ENCODE measurements at regions not wholly inside any gene's neighbourhood (a gene's known extent, or its start where the extent isn't known, plus 50 kb on each side); places are given as distances from the start of the nearest gene placed in this dataset.
A peak's percentile ranks its signal among the peaks of the same experiment; 100 is the strongest.

DNA sequence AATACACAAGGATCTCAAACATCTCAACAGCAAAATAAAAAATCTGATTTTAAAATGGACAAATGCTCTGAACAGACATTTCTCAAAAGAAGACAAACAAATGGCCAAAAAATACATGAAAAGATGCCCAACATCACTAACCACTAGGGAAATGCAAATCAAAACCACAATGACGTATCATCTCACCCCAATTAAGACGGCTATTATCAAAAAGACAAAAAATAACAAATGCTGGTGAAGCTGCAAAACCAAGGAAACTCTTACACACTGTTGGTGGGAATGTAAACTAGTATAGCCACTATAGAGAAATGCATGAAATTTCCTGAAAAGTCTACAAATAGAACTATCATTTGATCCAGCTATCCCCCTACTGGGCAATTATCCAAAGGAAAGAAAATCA lies 145.0 kb downstream of the BTG1 start:
- no peak for DNase-seq

GRCh38 chr12:91999823-92000222 lies 145.8 kb downstream of the BTG1 start:
- no peak for DNase-seq

DNA sequence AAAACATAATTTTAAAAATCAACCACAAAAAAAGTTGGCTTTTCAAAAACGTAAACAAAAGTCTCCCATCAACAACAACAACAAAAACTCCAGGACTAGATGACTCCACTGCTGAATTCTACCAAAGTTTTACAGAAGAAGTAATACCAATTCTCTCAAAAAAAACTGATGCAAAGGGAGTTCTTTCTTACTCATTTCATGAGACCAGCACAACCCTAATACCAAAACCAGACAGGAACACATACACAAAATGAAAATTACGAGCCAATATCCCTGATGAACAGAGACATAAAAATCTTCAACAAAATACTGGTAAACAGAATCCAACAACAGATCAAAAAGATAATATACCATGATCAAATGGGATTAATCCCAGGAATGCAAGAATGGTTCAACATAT lies 147.3 kb downstream of the BTG1 start:
- no peak for DNase-seq

DNA sequence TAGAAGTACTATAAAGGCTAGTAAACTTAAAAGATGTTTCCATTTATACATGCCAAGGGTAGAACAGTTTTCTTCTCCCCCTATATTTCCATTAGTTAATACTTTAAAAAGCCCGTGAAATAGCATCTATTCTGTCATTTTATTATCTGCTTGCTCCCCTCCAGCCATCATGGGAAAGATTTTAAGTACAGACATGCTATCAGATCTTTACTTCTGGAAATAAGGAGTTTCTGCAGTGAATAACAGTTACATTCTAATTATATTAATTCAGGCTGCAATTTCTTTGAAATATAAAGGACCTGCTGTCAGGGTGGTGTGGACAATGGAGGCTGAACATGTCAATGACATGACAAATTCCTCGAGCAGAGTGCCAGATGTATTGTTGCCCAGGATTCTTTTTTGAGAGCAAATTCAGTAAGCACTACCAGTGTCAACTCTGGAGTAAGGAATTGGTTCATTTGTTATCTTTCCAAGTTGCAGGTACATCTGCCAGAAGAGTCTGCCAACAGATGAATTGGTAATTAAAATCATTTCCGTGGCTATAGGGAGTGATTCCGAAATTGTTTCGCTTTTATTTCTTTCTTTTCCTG lies 151.3 kb downstream of the BTG1 start:
- DNase-seq: no peak

DNA sequence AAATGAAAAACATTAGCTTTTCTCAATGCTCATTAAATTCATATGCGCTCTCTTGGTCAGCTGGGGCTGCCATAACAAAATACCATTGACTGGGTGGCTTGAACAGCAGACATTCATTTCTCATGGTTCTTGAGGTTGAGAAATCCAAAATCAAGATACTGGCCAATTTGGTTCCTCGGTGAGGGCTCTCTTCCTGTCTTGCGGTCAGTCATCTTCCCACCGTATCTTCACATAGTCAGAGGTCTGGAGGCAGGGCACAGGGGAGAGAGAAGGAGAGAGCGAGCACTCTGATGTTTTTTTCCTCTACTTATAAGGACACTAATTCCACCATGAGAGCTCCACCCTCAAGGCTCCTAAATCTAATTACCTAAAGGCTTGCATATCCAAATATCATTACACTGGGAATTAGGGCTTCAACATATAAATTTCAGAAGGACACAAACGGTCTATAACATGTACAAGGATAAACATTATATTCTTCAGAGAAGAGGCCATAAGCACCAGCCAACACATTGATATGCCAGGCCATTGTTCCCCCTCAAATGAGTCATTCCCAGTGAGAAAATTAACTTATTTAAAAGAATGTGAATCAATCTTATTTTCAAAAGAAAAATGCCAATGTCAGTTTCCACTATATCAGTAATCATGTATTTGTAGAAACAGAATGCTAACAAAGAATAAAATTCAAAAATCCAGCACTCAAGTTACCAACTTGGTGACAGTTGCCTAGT lies 152.2 kb downstream of the BTG1 start:
- no peak for DNase-seq

GRCh38 chr12:91991399-91992187 lies 154.1 kb downstream of the BTG1 start:
- DNase-seq: no peak

- DNase-seq: no peak
These were observed 155.1 kb downstream of the BTG1 start for GRCh38 chr12:91990525-91990924.

DNA sequence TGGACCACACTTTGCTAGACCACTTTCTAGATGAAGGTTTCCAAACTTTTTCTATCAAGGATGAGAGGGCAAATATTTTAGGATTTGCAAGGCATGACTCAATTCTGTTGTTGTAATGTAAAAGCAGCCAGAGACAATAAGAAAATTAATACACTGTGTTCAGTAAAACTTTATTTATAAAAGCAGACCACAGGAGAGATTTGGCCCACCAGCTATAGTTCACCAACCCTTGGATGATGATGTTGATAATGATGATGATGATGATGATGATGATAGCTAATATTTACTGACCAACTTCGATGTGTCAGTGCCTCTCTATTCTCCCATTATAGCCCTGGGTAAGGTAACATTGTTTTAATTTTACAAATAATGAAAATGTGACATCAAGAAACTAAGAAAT lies 156.5 kb downstream of the BTG1 start:
- no peak for DNase-seq

GRCh38 chr12:91988086-91988923 lies 157.3 kb downstream of the BTG1 start:
- no peak for DNase-seq

GRCh38 chr12:91986084-91986483 lies 159.6 kb downstream of the BTG1 start:
- DNase-seq: no peak

DNA sequence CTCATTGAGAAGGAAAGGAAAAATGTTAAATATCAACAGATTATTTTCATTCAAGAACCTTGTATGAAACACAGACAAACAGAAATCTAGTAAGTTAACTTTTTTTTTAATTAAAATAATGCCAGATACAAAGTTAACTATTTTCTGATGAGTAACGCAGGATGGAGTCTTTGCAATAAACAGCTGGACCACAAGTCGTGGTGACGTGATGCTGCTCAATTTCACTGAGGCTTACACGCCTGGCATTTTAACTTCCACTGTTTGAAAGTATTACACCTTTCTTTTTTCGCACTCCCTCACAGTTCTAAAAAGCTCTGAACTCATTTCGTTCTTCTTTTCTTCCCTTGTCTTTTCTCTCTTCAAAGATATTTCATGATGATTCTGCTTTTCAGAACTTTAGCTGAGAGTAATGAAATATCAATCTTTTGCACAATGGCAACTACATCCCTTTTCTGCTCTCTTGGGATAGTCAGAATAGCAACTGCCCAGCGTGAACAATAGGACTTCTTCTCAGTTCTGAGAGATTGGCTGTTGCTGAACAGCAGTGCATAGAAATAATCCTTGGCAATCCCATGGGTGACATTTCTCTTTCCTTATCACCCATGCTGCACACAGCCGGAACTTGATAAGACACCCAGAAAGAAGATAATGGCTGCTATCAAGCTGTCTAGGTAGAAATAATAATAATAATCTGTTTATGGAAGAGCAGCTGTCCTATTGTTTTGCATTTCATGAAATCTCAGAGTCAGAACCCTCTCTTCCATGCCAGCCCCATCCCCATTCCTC lies 160.5 kb downstream of the BTG1 start:
- DNase-seq: peak in 2 of 51 donors; percentile 2 to 3

- DNase-seq: no peak
These were observed 161.1 kb downstream of the BTG1 start for GRCh38 chr12:91984556-91984955.

- DNase-seq: no peak
These were observed 161.7 kb downstream of the BTG1 start for GRCh38 chr12:91983935-91984334.

GRCh38 chr12:91982946-91983345 lies 162.7 kb downstream of the BTG1 start:
- no peak for DNase-seq

DNA sequence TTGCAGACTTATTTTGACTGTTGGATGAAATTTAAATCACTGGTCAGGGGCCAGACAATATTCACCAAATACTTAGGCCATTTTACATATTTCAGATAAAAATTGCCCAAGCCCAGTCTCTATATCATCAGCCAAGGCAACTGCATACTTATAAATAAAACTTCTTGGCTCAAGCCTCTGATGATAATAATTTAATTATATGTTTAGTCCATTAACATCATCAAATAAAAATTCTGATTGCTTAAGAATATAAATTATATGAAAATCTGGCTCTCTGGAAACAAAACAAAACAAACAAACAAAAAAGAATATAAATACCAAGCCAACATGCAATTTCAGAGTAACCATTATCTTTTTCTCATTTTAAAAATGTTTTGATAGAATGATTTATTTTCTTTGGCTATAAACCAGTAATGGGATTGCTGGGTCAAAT lies 165.2 kb downstream of the BTG1 start:
- DNase-seq: no peak

DNA sequence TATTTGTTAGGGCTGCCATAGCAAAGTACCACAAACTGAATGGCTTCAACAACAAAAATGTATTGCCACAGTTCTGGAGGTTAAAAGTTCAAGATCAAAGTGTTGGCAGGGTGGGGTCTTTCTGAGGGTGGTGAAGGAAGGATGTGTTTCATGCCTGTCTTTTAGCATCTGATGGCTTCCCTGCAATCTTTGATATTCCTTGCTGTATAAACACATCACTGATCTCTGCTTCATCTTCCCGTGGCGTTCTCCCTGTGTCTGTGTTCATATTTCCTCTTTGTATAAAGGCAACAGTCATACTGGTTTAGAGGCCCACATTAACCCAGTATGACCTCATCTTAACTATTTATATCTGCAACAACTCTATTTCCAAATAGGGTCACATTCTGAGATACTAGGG lies 167.5 kb downstream of the BTG1 start:
- DNase-seq: no peak

- no peak for DNase-seq
These were observed 169.8 kb downstream of the BTG1 start for GRCh38 chr12:91975891-91976290.

- no peak for DNase-seq
These were observed 171.0 kb downstream of the BTG1 start for GRCh38 chr12:91974541-91975085.

DNA sequence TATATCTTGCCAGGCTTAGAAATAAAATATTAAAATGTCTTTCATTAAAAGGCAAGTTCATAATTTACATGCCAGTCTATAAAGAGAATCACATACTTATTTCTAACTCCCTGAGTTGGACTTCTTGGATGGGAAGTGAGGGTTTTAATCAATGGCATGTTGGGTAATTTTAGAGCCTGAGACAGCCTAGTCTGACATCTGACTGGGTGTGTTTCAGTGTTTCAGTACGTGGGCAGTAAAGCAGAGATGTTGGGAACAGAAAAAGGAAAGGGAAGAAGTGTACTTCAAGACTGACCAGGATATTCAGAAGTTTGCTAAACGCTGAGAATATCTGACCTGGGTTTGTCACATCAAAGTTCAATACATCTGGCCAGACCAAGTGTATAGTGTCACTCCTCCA lies 171.8 kb downstream of the BTG1 start:
- no peak for DNase-seq

GRCh38 chr12:91972896-91973295 lies 172.8 kb downstream of the BTG1 start:
- DNase-seq: no peak

GRCh38 chr12:91968777-91969171 lies 176.9 kb downstream of the BTG1 start:
- DNase-seq: no peak
